Aorta (tissue), 5 donors: ENCODE measurements at regions not wholly inside any gene's neighbourhood (a gene's known extent, or its start where the extent isn't known, plus 50 kb on each side); places are given as distances from the start of the nearest gene placed in this dataset.

Source experiments
- ATAC-seq: fragments of 200-7000 bp; cut with Tn5 transposase; one replicate; pipeline ENCODE4 v1.9.1; 2022; ENCODE audit warnings: moderate library complexity; ENCODE audit not compliant: low FRiP score
- DNase-seq, 2 donors: peaks; one replicate each; pipeline ENCODE4 v3.0.0-alpha.2; 2020
- H3K27ac ChIP-seq, 2 donors: one replicate each; pipeline ENCODE4 v1.5.1; 2013; ENCODE audit warnings: low read length in 2 of 2, mild to moderate bottlenecking in 2 of 2, moderate library complexity in 2 of 2, control low read depth in 1 of 2, inconsistent platforms in 1 of 2, low read depth in 1 of 2
- H3K27me3 ChIP-seq, 2 donors: one replicate each; pipeline ENCODE4 v1.6.1; 2013; ENCODE audit warnings: control low read depth in 1 of 2, low read length in 1 of 2, mild to moderate bottlenecking in 1 of 2, moderate library complexity in 1 of 2; ENCODE audit not compliant: insufficient read depth in 2 of 2, control insufficient read depth in 1 of 2
- H3K36me3 ChIP-seq, 2 donors: one replicate each; pipeline ENCODE4 v1.6.1; 2013; ENCODE audit warnings: control low read depth in 1 of 2, low read length in 1 of 2, mild to moderate bottlenecking in 1 of 2; ENCODE audit not compliant: insufficient read depth in 2 of 2, control insufficient read depth in 1 of 2
- H3K4me1 ChIP-seq, 2 donors: one replicate each; pipeline ENCODE4 v1.6.1; 2013; ENCODE audit warnings: low read length in 2 of 2, control low read depth in 1 of 2, mild to moderate bottlenecking in 1 of 2, moderate library complexity in 1 of 2; ENCODE audit not compliant: insufficient read depth in 2 of 2, control insufficient read depth in 1 of 2
- H3K4me3 ChIP-seq, 2 donors: one replicate each; pipeline ENCODE4 v1.5.1; 2013; ENCODE audit warnings: low read length in 2 of 2, control low read depth in 1 of 2, mild to moderate bottlenecking in 1 of 2
- H3K9me3 ChIP-seq: one replicate; pipeline ENCODE4 v1.6.1; 2013; ENCODE audit warnings: mild to moderate bottlenecking, low read length; ENCODE audit not compliant: control insufficient read depth
- WGBS, 2 donors: extraction: QIAGEN DNeasy Blood & Tissue Kit; methylation state at CpG; one replicate each; pipeline ENCODE4 v1.1.7; 2013; 5-methylcytosine and 5-hydroxymethylcytosine counted together
- intact Hi-C, 2 donors: fragments of 100-400 bp; cut with DNase I; formaldehyde crosslinking; loops; one replicate each; pipeline versions ENCODE4 v1.14.2 to v1.15.0; 2022
- donor health status: healthy with polysubstance abuse.
- donor health status: Bipolar disorder and iron deficiency.
- donor health status: DM: no; HTN: no; CAD: no.
- donor health status: DM: no; HTN: no; CAD: no.
- donor health status: DM: yes; HTN: yes; CAD: no.

DNA sequence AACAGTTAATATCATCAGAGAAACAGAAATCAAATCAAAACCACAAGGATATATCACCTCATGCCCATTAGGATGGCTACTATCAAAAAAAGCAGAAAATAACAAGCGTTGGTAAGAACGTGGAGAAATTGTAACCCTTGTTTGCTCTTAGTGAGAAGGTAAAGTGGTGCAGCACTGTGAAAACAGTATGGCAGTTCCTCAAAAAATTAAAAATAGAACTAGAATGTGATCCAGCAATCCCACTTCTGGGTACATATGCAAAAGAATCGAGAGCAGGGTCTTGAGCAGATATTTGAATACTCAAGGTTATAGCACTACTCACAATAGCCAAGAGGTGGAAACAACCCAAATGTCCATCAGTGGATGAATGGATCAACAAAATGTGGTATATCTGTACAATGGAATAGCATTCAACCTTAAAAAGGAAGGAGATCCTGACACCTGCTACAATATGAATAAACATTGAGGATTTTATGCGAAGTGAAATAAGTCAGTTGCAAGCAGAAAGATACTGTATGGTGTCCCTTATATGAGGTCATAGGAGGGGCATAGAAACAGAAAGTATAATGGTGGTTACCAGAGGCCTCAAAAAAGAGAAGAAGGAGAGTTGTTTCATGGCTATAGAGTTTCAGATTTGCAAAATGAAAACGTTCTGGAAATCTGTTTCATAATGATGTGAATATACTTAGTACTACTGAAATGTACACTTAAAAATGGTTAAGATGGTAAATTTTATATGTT is 131.0 kb upstream of the EEA1 start:
- Histone ChIP-seq H3K9me3 (no peaks in the 10 kb centered on the region), H3K27me3 (no peaks in the 10 kb centered on the region), H3K4me3 (no peak overlapping the region), H3K4me1 (no peaks in the 10 kb centered on the region), H3K36me3 (no peaks in the 10 kb centered on the region), H3K27ac (no peak overlapping the region)
- ATAC-seq (no peak), DNase-seq (no peak)
- 67 to 74% methylated on average over 5 of the region's 5 CpGs for whole genome bisulfite sequencing, 2 donors
- intact Hi-C loops: no loop called here

DNA sequence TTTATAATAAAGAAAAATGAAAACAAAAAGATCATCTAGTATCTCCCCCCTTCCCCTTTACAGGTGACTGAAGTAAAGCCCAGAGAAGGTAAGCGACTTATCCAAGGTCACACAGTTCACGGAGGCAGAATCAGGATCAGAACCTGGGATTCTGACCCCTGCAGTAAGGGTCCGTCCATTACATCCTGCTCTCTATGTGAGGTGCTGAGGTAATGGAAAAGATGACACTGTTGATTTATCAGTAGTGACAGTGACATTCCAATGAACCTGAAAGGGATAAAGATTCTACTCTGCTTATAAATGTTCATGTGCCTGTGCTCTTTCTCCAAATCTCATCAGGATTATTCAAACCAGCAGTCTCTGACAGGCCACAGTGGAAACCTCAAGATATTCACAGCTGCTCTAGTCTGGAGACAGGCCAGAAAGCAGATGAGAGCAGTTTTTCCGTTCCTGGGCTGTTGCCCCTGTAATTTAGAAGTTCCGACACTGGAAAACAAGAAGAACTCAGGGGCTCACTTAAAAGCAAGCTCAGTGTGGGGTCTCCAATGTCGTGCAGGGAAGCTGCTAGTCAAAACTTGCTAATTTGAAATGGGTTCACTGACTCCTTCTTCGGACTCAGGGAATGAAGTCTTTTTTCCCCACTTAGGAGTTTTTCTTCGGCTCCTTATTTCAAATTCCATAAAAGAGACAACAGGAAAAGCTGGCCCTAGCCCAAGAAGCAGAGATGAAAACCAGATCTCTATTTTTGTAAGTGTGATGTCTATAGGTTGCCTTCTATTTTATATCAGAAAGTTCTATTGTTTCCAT is 131.8 kb upstream of the EEA1 start:
- ATAC-seq (peak; percentile 46), DNase-seq (no peak)
- peak overlapping the region; percentile 30 to 85 for H3K27ac ChIP-seq
- H3K4me3 ChIP-seq: no peak overlapping the region
- H3K36me3 ChIP-seq: no peaks in the 10 kb centered on the region
- H3K4me1 ChIP-seq: no peaks in the 10 kb centered on the region
- no peaks in the 10 kb centered on the region for H3K9me3 ChIP-seq
- 32 to 35% methylated on average over 8 of the region's 8 CpGs for whole genome bisulfite sequencing, 2 donors
- intact Hi-C loops: no loop called here
- H3K27me3 ChIP-seq: no peaks in the 10 kb centered on the region

DNA sequence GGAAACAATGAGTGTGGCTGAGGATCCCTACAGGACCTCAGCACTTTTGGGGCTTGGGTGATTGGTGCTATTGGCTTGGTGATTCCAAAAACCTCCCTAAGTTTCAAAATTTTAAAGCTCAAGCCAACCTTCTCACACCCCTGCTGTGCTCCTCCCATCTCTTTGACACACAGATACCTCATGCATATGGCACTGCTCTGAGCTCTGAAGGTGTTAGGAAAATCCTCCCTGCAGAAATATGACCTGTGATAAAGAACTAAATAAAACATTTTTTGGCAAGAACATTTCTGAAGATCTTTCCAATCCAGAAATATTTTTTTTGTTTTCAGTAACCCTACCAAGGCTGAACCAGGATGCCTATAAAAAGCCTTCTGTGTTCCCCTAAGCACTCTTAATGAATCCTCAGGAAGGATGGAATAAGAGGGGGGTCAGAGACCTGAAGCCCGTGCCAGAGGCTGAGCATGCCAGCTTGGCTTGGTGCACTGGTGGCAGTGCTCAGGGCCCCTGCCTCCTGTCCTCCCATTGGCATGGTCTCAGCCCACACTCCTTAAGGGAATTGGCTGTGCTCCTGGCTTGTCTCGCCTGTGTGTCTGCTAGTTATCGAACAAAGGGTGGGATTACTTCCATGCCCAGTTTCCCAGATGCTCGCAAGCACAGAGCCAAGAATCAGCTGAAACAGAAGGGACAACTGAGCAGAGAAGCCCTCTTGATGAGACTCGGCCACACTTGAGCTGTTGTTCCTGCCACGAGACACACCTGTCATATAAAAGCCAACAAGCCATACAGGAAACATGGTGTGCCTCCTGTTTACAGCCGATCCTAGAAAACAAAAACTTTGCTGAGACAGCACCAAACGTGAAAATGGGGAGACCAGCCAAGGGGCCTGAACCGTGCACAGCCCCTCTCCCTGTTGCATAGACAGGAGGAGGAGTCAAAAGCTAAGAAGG is 132.7 kb upstream of the EEA1 start:
- no peaks in the 10 kb centered on the region for H3K9me3 ChIP-seq
- ATAC-seq (peak; percentile 70), DNase-seq (peak in 1 of 2 donors; percentile 49)
- no peak overlapping the region for H3K4me3 ChIP-seq
- 11% methylated on average over 9 of the region's 9 CpGs for WGBS, 2 donors
- H3K4me1 ChIP-seq: no peaks in the 10 kb centered on the region
- no peaks in the 10 kb centered on the region for H3K36me3 ChIP-seq
- H3K27me3 ChIP-seq: no peaks in the 10 kb centered on the region
- intact Hi-C loops: no loop called here
- peak overlapping the region; percentile 30 to 39 for H3K27ac ChIP-seq

DNA sequence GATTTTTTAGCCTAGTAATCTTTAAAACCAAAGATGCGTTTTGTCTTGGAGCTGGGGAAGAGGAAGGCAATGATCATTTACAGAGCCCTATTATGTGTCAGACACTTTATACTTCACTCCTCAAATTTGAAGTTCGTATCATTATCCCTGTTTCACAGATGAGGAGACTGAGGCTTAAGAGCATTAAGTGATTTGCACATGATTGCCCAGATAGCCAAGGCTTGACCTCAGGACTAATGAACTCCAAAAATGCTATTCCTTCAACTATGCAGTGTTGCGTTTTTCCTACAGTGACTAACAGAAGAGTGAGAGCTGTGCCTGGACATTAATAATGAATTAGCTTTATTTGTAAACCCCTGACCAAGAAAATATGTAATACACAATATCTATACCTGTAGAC is 136.8 kb upstream of the EEA1 start:
- 88 to 93% methylated on average over 3 of the region's 3 CpGs for WGBS, 2 donors

DNA sequence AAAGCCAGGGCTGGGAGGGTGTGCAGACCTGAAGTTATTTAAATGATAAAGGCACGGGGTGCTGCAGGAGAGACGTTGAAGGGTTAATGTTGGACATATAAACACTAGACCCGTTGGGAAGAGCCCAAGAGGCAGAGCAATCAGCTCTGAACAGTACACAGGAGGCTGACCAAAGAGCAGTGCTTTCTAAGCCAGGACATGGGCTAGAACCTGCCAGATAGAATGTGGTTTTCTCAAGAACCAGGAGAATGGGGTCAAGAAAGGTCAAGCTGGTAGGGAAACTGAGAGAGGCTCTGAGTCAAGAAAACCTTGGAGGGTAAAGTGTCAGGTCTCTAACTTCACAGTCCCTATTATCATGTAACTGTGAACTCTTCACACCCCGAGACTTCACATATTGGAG is 143.2 kb upstream of the EEA1 start:
- Histone ChIP-seq H3K27me3 (no peaks in the 10 kb centered on the region), H3K4me3 (no peak overlapping the region), H3K36me3 (no peaks in the 10 kb centered on the region), H3K9me3 (no peaks in the 10 kb centered on the region), H3K4me1 (no peaks in the 10 kb centered on the region), H3K27ac (no peak overlapping the region)
- WGBS, 2 donors: 57 to 58% methylated on average over 4 of the region's 4 CpGs
- DNase-seq (no peak), ATAC-seq (no peak)
- intact Hi-C loops: no loop called here

More for the DNA sequence above, 136.8 kb upstream of the EEA1 start:
- no peaks in the 10 kb centered on the region for H3K9me3 ChIP-seq
- no peaks in the 10 kb centered on the region for H3K4me1 ChIP-seq
- H3K4me3 ChIP-seq: no peak overlapping the region
- H3K27ac ChIP-seq: no peak overlapping the region
- no peaks in the 10 kb centered on the region for H3K27me3 ChIP-seq
- DNase-seq: no peak
- ATAC-seq: no peak
- H3K36me3 ChIP-seq: no peaks in the 10 kb centered on the region
- intact Hi-C loops: no loop called here

DNA sequence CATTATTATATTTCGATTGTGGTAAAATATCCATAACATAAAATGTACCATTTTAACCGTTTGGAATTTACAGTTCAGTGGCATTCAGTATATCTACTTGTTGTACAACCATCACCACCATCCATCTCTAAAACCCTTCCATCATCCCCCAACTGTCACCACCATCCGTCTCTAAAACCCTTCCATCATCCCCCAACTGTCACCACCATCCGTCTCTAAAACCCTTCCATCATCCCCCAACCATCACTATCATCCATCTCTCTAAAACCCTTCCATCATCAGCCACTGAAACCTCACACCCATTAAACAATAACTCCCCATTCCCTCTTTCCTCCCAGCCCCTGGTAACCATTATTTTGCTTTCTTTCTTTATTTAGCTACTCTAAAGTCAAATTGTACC is 144.2 kb upstream of the EEA1 start:
- 52 to 54% methylated on average over 4 of the region's 4 CpGs for WGBS, 2 donors
- intact Hi-C loops: no loop called here
- H3K4me1 ChIP-seq: peaks cover 0 to 2% of the 10 kb centered on the region in 2 donors
- H3K9me3 ChIP-seq: no peaks in the 10 kb centered on the region
- no peak overlapping the region for H3K4me3 ChIP-seq
- no peaks in the 10 kb centered on the region for H3K36me3 ChIP-seq
- H3K27ac ChIP-seq: no peak overlapping the region
- DNase-seq (no peak), ATAC-seq (no peak)
- H3K27me3 ChIP-seq: no peaks in the 10 kb centered on the region

DNA sequence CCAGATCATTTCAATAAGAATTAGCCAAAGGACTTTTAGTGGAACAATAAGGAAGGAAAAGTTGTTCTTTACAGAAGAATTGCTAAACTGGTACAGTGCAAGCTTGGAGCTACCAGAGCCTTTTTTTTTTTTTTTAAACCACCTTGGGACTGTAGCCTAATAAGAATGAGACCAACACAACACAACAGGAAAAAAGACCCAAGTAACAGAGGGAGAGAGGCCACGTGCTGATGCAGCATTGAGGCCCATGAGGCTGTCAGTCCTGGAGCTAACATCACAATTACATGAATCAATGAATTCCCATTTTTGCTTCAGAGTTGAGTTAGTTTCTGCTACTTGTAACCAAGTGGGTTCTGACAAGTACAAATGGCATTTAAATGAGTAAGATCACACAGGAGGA is 149.0 kb upstream of the EEA1 start:
- DNase-seq: no peak
- no peaks in the 10 kb centered on the region for H3K9me3 ChIP-seq
- H3K27me3 ChIP-seq: no peaks in the 10 kb centered on the region
- peaks cover 0 to 5% of the 10 kb centered on the region in 2 donors for H3K4me1 ChIP-seq
- H3K4me3 ChIP-seq: no peak overlapping the region
- H3K36me3 ChIP-seq: no peaks in the 10 kb centered on the region
- 14 to 36% methylated on average over 1 of the region's 1 CpG for WGBS, 2 donors
- no peak overlapping the region for H3K27ac ChIP-seq
- ATAC-seq: no peak
- intact Hi-C loops: no loop called here

DNA sequence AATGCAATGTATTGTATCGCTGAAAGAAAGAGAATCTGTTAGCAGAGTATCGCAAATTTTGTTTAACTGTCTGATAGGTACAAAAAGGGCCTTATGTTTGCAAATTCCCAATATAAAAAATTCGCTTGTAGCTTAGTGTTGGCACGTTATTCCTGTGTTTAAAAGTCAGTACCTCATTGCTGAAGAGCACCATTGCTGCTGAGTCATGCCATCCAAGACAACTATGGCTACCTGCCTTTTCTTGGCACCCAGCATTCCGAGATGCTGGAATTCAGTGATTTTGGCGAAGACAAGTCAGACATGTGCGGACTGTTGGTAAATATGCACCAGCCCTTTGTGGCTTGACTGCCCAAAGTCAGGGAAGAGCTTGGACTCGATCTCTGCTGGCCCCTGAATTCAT is 149.5 kb upstream of the EEA1 start:
- Histone ChIP-seq H3K36me3 (no peaks in the 10 kb centered on the region), H3K4me3 (no peak overlapping the region), H3K9me3 (no peaks in the 10 kb centered on the region), H3K27ac (no peak overlapping the region), H3K4me1 (peaks cover 0 to 5% of the 10 kb centered on the region in 2 donors), H3K27me3 (no peaks in the 10 kb centered on the region)
- intact Hi-C loops: no loop called here
- ATAC-seq: no peak
- 68 to 71% methylated on average over 8 of the region's 8 CpGs for WGBS, 2 donors
- no peak for DNase-seq
